SU-DHL-6 (cell line): ENCODE measurements at regions not wholly inside any gene's neighbourhood (a gene's known extent, or its start where the extent isn't known, plus 50 kb on each side); places are given as distances from the start of the nearest gene placed in this dataset.

Experiments
- H2AFZ ChIP-seq: fragments of 200-600 bp; sonication (generic); 2 replicates; pipeline ENCODE4 v1.6.1; 2014; ENCODE audit warnings: low read depth, mild to moderate bottlenecking, moderate library complexity, mixed read lengths, antibody characterized with exemption, low read length; ENCODE audit not compliant: severe bottlenecking
- H3F3A ChIP-seq: fragments of 200-600 bp; shearing (Covaris generic); 2 replicates; pipeline ENCODE4 v1.6.0; 2016; ENCODE audit warnings: antibody characterized with exemption, mild to moderate bottlenecking; ENCODE audit not compliant: insufficient read depth
- H3K27ac ChIP-seq: fragments of 200-600 bp; sonication (generic); 2 replicates; pipeline ENCODE4 v1.5.1; 2016; ENCODE audit warnings: low read depth, mild to moderate bottlenecking, low read length, moderate library complexity, mixed read lengths
- H3K27me3 ChIP-seq: fragments of 200-600 bp; sonication (generic), shearing (Covaris generic); 2 replicates; pipeline ENCODE4 v1.6.0; 2014; ENCODE audit warnings: mild to moderate bottlenecking, low read length
- H3K36me3 ChIP-seq: fragments of 200-600 bp; sonication (generic); 2 replicates; pipeline ENCODE4 v1.6.1; 2014; ENCODE audit warnings: mild to moderate bottlenecking, low read length, mixed read lengths
- H3K4me2 ChIP-seq: fragments of 300-600, 200-600 bp; shearing (Covaris generic), sonication (generic); 2 replicates; pipeline ENCODE4 v1.6.0; 2014; ENCODE audit warnings: low read length, low read depth, mild to moderate bottlenecking; ENCODE audit not compliant: poor library complexity, severe bottlenecking
- H3K4me3 ChIP-seq: fragments of 200-600 bp; sonication (generic); 2 replicates; pipeline ENCODE4 v1.5.1; 2014; ENCODE audit warnings: antibody characterized with exemption, low read length, mild to moderate bottlenecking, mixed read lengths; ENCODE audit not compliant: insufficient read depth, poor library complexity, severe bottlenecking
- H3K79me2 ChIP-seq: fragments of 200-600 bp; sonication (generic); 2 replicates; pipeline ENCODE4 v1.6.1; 2014; ENCODE audit warnings: mild to moderate bottlenecking, low read length, moderate library complexity; ENCODE audit not compliant: insufficient read depth
- H3K9ac ChIP-seq: fragments of 200-600 bp; sonication (generic); 2 replicates; pipeline ENCODE4 v1.7.0; 2014; ENCODE audit warnings: mild to moderate bottlenecking, low read length
- H3K9me2 ChIP-seq: fragments of 200-600 bp; sonication (generic); replicated peaks from 2 replicates; pipeline ENCODE4 v1.6.1; 2014; ENCODE audit warnings: low read length; ENCODE audit not compliant: insufficient read depth
- H3K9me3 ChIP-seq: fragments of 200-600 bp; sonication (generic); 2 replicates; pipeline ENCODE4 v1.6.1; 2014; ENCODE audit warnings: low read length, mixed read lengths; ENCODE audit not compliant: insufficient read depth
- H4K20me1 ChIP-seq: fragments of 200-600 bp; sonication (generic); 2 replicates; pipeline ENCODE4 v1.6.1; 2014; ENCODE audit warnings: low read depth, mild to moderate bottlenecking, antibody characterized with exemption, low read length, moderate library complexity, mixed read lengths
- CTCF ChIP-seq: fragments of 200-600 bp; sonication (generic); IDR thresholded peaks from one replicate; pipeline ENCODE4 v1.5.1; 2017; ENCODE audit warnings: antibody characterized with exemption, mild to moderate bottlenecking, low read length, moderate library complexity; ENCODE audit not compliant: insufficient read depth, poor library complexity, severe bottlenecking
- EZH2phosphoT487 ChIP-seq: fragments of 200-600 bp; sonication (generic), shearing (Covaris generic); conservative IDR thresholded peaks from 2 replicates; pipeline ENCODE4 v1.6.1; 2018; ENCODE audit warnings: mild to moderate bottlenecking, antibody characterized with exemption, low read length, moderate library complexity, mixed read lengths

GRCh38 chr6:148082696-148083095 is 259.9 kb upstream of the SASH1 start:
- no peaks in the 10 kb centered on the region for H3F3A ChIP-seq
- no peak overlapping the region for H3K27ac ChIP-seq

GRCh38 chr6:148085631-148086331 is 256.9 kb upstream of the SASH1 start:
- no peaks in the 10 kb centered on the region for H3K27me3 ChIP-seq
- H3K4me3 ChIP-seq: no peak overlapping the region
- no peak overlapping the region for H3K27ac ChIP-seq
- H3K9me3 ChIP-seq: no peaks in the 10 kb centered on the region
- H3K36me3 ChIP-seq: no peaks in the 10 kb centered on the region
- no peaks in the 10 kb centered on the region for H3K79me2 ChIP-seq
- H3K9me2 ChIP-seq: no peaks in the 10 kb centered on the region
- H3F3A ChIP-seq: no peaks in the 10 kb centered on the region
- no peak overlapping the region for H2AFZ ChIP-seq
- no peak overlapping the region for H3K9ac ChIP-seq
- no peaks in the 10 kb centered on the region for H4K20me1 ChIP-seq
- TF ChIP-seq CTCF (no peak), EZH2phosphoT487 (no peak)
- no peak overlapping the region for H3K4me2 ChIP-seq

More at GRCh38 chr6:148082696-148083095, 259.9 kb upstream of the SASH1 start:
- H3K9me3 ChIP-seq: no peaks in the 10 kb centered on the region
- no peaks in the 10 kb centered on the region for H3K9me2 ChIP-seq
- no peak overlapping the region for H2AFZ ChIP-seq
- no peaks in the 10 kb centered on the region for H4K20me1 ChIP-seq
- no peaks in the 10 kb centered on the region for H3K36me3 ChIP-seq
- TF ChIP-seq EZH2phosphoT487 (no peak), CTCF (no peak)
- no peak overlapping the region for H3K4me3 ChIP-seq
- H3K27me3 ChIP-seq: no peaks in the 10 kb centered on the region
- H3K4me2 ChIP-seq: no peak overlapping the region
- no peak overlapping the region for H3K9ac ChIP-seq
- no peaks in the 10 kb centered on the region for H3K79me2 ChIP-seq

- Histone ChIP-seq H3K79me2 (no peaks in the 10 kb centered on the region), H3K27me3 (no peaks in the 10 kb centered on the region), H3K9me2 (no peaks in the 10 kb centered on the region), H3K4me3 (no peak overlapping the region), H3F3A (no peaks in the 10 kb centered on the region), H3K9me3 (no peaks in the 10 kb centered on the region), H2AFZ (no peak overlapping the region), H3K9ac (no peak overlapping the region), H3K4me2 (no peak overlapping the region), H3K27ac (no peak overlapping the region), H3K36me3 (no peaks in the 10 kb centered on the region), H4K20me1 (no peaks in the 10 kb centered on the region)
- TF ChIP-seq CTCF (no peak), EZH2phosphoT487 (no peak)
Observed at GRCh38 chr6:148086386-148086785, 256.3 kb upstream of the SASH1 start.
